Liver (tissue), 3 donors: ENCODE measurements at regions not wholly inside any gene's neighbourhood (a gene's known extent, or its start where the extent isn't known, plus 50 kb on each side); places are given as distances from the start of the nearest gene placed in this dataset.

Experiments
- ATF3 ChIP-seq: IDR thresholded peaks from 2 replicates; pipeline ENCODE4 v1.6.1; 2016; ENCODE audit warnings: antibody characterized with exemption
- CTCF ChIP-seq: fragments of 150-350 bp; IDR thresholded peaks from 2 replicates; pipeline ENCODE4 v1.5.1; 2017; ENCODE audit warnings: improper control_type of control experiment, low read depth, low read length; ENCODE audit not compliant: missing input control
- JUND ChIP-seq, 2 donors: IDR thresholded peaks; 2 replicates each; pipeline ENCODE4 v1.6.1; 2016; ENCODE audit warnings: antibody characterized with exemption in 2 of 2
- MAX ChIP-seq: IDR thresholded peaks from 2 replicates; pipeline ENCODE4 v1.6.1; 2016; ENCODE audit warnings: antibody characterized with exemption
- REST ChIP-seq: IDR thresholded peaks from 2 replicates; pipeline ENCODE4 v1.6.1; 2016; ENCODE audit warnings: antibody characterized with exemption, mild to moderate bottlenecking
- RXRA ChIP-seq, 2 donors: IDR thresholded peaks; 2 replicates each; pipeline ENCODE4 v1.6.1; 2017 to 2018; ENCODE audit warnings: antibody characterized with exemption in 2 of 2, mild to moderate bottlenecking in 1 of 2
- SP1 ChIP-seq: IDR thresholded peaks from 2 replicates; pipeline ENCODE4 v1.6.1; 2018; ENCODE audit warnings: antibody characterized with exemption, mild to moderate bottlenecking
- TAF1 ChIP-seq: conservative IDR thresholded peaks from 2 replicates; pipeline ENCODE4 v1.6.1; 2016; ENCODE audit warnings: antibody characterized with exemption, mild to moderate bottlenecking
- YY1 ChIP-seq: IDR thresholded peaks from 2 replicates; pipeline ENCODE4 v1.6.1; 2016; ENCODE audit warnings: antibody characterized with exemption, mild to moderate bottlenecking
- donor health status: healthy.
- donor health status: healthy.

- TF ChIP-seq CTCF: no peak
- TF ChIP-seq MAX: no peak
- no peak for TF ChIP-seq TAF1
- TF ChIP-seq ATF3: no peak
- TF ChIP-seq YY1: no peak
- TF ChIP-seq REST: no peak
- no peak for TF ChIP-seq RXRA (IDR thresholded peaks at IDR 0.05)
- no peak for TF ChIP-seq JUND (IDR thresholded peaks at IDR 0.05)
- no peak for TF ChIP-seq SP1
These were observed 91.4 kb upstream of the ADGRG2 start for GRCh38 chrX:19213610-19214152.
